Smooth muscle cell (in vitro differentiated cells): ENCODE measurements at regions not wholly inside any gene's neighbourhood (a gene's known extent, or its start where the extent isn't known, plus 50 kb on each side); places are given as distances from the start of the nearest gene placed in this dataset.

ENCODE experiments used
- DNase-seq: peaks from one replicate; lab custom pipeline; 2025; ENCODE audit not compliant: unreplicated experiment; lab: John Stamatoyannopoulos, UW
- H2AFZ ChIP-seq: fragments of 200-600 bp; sonication (generic); 2 replicates; pipeline ENCODE4 v1.6.0; 2016; ENCODE audit warnings: antibody characterized with exemption, low read depth, mild to moderate bottlenecking
- H3F3A ChIP-seq: fragments of 200-600 bp; sonication (generic); 2 replicates; pipeline ENCODE4 v1.6.0; 2017; ENCODE audit warnings: antibody characterized with exemption, low read depth
- H3K27ac ChIP-seq: fragments of 200-600 bp; sonication (generic); 2 replicates; pipeline ENCODE4 v1.5.1; 2016; ENCODE audit warnings: low read depth, mild to moderate bottlenecking
- H3K27me3 ChIP-seq: fragments of 200-600 bp; sonication (generic); 2 replicates; pipeline ENCODE4 v1.6.1; 2016; ENCODE audit warnings: low read depth, mild to moderate bottlenecking
- H3K36me3 ChIP-seq: fragments of 200-600 bp; sonication (generic); 2 replicates; pipeline ENCODE4 v1.5.1; 2016; ENCODE audit warnings: low read depth
- H3K4me1 ChIP-seq: fragments of 200-600 bp; sonication (generic); 2 replicates; pipeline ENCODE4 v1.5.1; 2016; ENCODE audit warnings: low read depth
- H3K4me2 ChIP-seq: fragments of 200-600 bp; sonication (generic); 2 replicates; pipeline ENCODE4 v1.6.0; 2016; ENCODE audit warnings: mild to moderate bottlenecking
- H3K4me3 ChIP-seq: fragments of 200-600 bp; sonication (generic); 2 replicates; pipeline ENCODE4 v1.5.1; 2016; ENCODE audit warnings: mild to moderate bottlenecking
- H3K79me2 ChIP-seq: fragments of 200-600 bp; sonication (generic); 2 replicates; pipeline ENCODE4 v1.6.0; 2016; ENCODE audit warnings: low read depth, mild to moderate bottlenecking
- H3K9ac ChIP-seq: fragments of 200-600 bp; sonication (generic); 2 replicates; pipeline ENCODE4 v1.6.0; 2016; ENCODE audit warnings: low read depth
- H3K9me3 ChIP-seq: fragments of 200-600 bp; sonication (generic); replicated peaks from 2 replicates; pipeline ENCODE4 v1.5.1; 2016; ENCODE audit warnings: low read depth
- H4K20me1 ChIP-seq: fragments of 200-600 bp; sonication (generic); 2 replicates; pipeline ENCODE4 v1.6.0; 2016; ENCODE audit warnings: low read depth
- WGBS: methylation state at CpG from one replicate; pipeline ENCODE4 v1.1.7; 2016; ENCODE audit warnings: low lambda C conversion rate; 5-methylcytosine and 5-hydroxymethylcytosine counted together
- TF ChIP-seq, protein P1 (sequence below): fragments of 200-600 bp; sonication (generic); IDR thresholded peaks from 2 replicates; pipeline ENCODE4 v1.5.1; 2017; ENCODE audit warnings: borderline replicate concordance, mild to moderate bottlenecking, antibody characterized with exemption; ENCODE audit not compliant: insufficient read depth, poor library complexity, severe bottlenecking

DNA sequence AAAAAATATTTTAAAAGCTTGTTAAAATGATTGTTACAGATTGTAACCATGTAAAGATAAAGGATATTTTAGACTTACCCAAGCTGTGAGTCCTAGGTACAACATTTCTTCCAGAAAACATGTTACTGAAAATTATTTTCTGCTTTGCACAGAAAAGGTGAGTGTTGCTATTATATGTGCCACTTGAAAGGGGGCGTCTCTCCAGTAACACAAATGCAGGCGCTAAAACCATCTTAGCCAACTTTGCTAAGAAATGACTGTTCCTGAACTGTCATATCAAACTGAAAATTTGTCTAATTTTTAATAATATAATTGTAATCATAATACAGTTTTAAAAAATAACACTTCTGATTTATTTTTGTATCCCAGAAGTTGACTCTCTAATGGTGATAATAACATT, 75.6 kb upstream of the KRAS start:
- WGBS, result 94% methylated on average over 2 of the region's 2 CpGs

DNA sequence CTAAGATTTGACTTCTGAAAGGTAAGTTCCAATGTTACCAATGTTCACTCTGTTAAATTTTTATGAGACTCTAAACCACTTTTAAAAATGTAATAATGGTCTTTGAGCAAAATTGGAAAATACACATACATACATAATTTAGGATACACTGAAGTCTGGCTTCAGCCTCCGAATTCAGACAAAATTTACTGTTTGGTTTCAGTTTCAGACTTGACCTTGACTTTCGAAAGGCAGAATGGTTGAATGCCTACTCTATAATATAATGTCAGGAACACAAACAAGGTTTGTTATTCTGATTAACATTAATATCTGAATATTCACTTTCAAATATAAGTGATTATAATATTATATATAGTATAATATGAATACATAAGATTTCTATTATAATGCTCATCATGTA, 74.1 kb upstream of the KRAS start:
- Histone ChIP-seq H3F3A (peaks cover 12% of the 10 kb centered on the region), H3K4me2 (no peak overlapping the region)

More for the DNA sequence above, 75.6 kb upstream of the KRAS start:
- H3K27me3 ChIP-seq, result no peaks in the 10 kb centered on the region
- no peak overlapping the region for H3K9ac ChIP-seq
- no peak overlapping the region for H3K4me2 ChIP-seq
- no peak overlapping the region for H3K27ac ChIP-seq
- no peak overlapping the region for H2AFZ ChIP-seq
- TF ChIP-seq, protein P1, sequence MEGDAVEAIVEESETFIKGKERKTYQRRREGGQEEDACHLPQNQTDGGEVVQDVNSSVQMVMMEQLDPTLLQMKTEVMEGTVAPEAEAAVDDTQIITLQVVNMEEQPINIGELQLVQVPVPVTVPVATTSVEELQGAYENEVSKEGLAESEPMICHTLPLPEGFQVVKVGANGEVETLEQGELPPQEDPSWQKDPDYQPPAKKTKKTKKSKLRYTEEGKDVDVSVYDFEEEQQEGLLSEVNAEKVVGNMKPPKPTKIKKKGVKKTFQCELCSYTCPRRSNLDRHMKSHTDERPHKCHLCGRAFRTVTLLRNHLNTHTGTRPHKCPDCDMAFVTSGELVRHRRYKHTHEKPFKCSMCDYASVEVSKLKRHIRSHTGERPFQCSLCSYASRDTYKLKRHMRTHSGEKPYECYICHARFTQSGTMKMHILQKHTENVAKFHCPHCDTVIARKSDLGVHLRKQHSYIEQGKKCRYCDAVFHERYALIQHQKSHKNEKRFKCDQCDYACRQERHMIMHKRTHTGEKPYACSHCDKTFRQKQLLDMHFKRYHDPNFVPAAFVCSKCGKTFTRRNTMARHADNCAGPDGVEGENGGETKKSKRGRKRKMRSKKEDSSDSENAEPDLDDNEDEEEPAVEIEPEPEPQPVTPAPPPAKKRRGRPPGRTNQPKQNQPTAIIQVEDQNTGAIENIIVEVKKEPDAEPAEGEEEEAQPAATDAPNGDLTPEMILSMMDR, result no peak
- H3K79me2 ChIP-seq, result no peaks in the 10 kb centered on the region
- DNase-seq, result no peak
- H3F3A ChIP-seq, result peaks cover 12% of the 10 kb centered on the region
- H4K20me1 ChIP-seq, result no peaks in the 10 kb centered on the region
- no peaks in the 10 kb centered on the region for H3K36me3 ChIP-seq
- H3K4me3 ChIP-seq, result no peak overlapping the region
- H3K9me3 ChIP-seq, result no peaks in the 10 kb centered on the region
- peaks cover 4% of the 10 kb centered on the region for H3K4me1 ChIP-seq

DNA sequence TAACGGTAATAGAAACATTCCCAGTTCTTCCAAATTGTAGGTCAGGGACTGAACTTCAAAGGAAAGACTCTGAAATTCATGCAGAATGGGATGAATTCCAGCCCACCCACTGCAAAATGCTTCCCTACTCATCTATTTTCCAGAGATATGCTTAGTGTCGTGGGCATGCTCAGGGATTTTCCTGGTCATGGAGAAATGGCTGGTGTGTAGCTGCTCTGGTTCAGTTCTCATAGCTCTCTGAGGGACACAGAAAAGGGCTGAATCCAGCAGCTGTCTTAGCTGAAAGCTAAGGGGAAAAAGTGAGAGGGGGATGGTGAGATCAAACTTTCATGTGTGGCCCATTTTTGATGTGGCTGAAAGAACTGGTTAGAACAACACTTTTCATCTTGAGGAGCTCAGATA, 72.9 kb upstream of the KRAS start:
- Histone ChIP-seq H3K4me2 (peak overlapping the region; percentile 59), H3K9ac (no peak overlapping the region), H3K9me3 (no peaks in the 10 kb centered on the region), H4K20me1 (no peaks in the 10 kb centered on the region), H3K79me2 (no peaks in the 10 kb centered on the region), H2AFZ (peak overlapping the region; percentile 56), H3K4me3 (no peak overlapping the region), H3K4me1 (peaks cover 4% of the 10 kb centered on the region), H3K27ac (peak overlapping the region; percentile 64), H3K36me3 (no peaks in the 10 kb centered on the region), H3K27me3 (no peaks in the 10 kb centered on the region), H3F3A (peaks cover 12% of the 10 kb centered on the region)
- 28% methylated on average over 2 of the region's 2 CpGs for WGBS
- TF ChIP-seq, protein P1, result no peak
- no peak for DNase-seq

More for the DNA sequence above, 74.1 kb upstream of the KRAS start:
- WGBS, result 95% methylated on average over 2 of the region's 2 CpGs
- H3K27me3 ChIP-seq, result no peaks in the 10 kb centered on the region
- H3K9me3 ChIP-seq, result no peaks in the 10 kb centered on the region
- peaks cover 4% of the 10 kb centered on the region for H3K4me1 ChIP-seq
- no peaks in the 10 kb centered on the region for H3K79me2 ChIP-seq
- H3K36me3 ChIP-seq, result no peaks in the 10 kb centered on the region
- H4K20me1 ChIP-seq, result no peaks in the 10 kb centered on the region
- no peak overlapping the region for H2AFZ ChIP-seq
- H3K27ac ChIP-seq, result no peak overlapping the region
- TF ChIP-seq, protein P1, result no peak
- no peak overlapping the region for H3K4me3 ChIP-seq
- no peak for DNase-seq
- H3K9ac ChIP-seq, result no peak overlapping the region

DNA sequence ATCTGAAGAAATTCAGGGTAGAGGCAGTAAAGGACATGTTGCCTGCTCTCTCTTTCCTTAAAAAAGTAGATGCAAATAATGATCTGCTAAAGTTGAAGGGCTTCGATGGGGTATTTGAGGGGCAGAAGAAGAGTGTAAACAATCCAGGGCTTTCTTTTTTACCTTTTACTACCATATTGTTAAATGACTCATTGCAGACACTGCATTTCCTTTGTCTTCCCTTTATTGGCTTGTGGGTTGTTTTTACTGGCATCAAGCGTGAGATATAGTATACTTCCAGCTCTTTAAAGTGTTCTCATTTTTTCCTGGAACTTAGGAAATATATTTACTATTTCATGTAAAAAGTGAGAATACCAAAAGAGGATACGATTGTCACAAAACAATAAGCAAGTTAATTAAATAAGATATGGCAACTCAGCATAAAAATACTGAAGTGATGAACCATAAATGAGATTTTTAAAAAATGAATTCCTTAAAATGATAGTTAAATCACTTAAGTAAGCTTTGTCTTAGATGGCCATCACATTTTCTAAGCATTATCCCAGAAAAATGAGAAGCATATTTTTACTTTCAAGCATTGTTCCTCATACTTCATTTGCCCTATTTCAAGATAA, 72.3 kb upstream of the KRAS start:
- H3K4me3 ChIP-seq, result no peak overlapping the region
- 20% methylated on average over 3 of the region's 3 CpGs for WGBS
- TF ChIP-seq, protein P1, result no peak
- H3K9ac ChIP-seq, result no peak overlapping the region
- peak overlapping the region; percentile 59 for H3K4me2 ChIP-seq
- H2AFZ ChIP-seq, result peak overlapping the region; percentile 56
- peaks cover 12% of the 10 kb centered on the region for H3F3A ChIP-seq
- peak overlapping the region; percentile 64 for H3K27ac ChIP-seq
- H3K36me3 ChIP-seq, result no peaks in the 10 kb centered on the region
- H3K79me2 ChIP-seq, result no peaks in the 10 kb centered on the region
- no peaks in the 10 kb centered on the region for H3K9me3 ChIP-seq
- H3K27me3 ChIP-seq, result no peaks in the 10 kb centered on the region
- peaks cover 4% of the 10 kb centered on the region for H3K4me1 ChIP-seq
- no peaks in the 10 kb centered on the region for H4K20me1 ChIP-seq
- no peak for DNase-seq
